Stimulated activated CD4-positive, alpha-beta T cell treated with anti-CD3 and anti-CD28 coated beads, TNF-alpha, amount 100 ng/mL, for 24 hours (primary cell): ENCODE measurements at regions not wholly inside any gene's neighbourhood (a gene's known extent, or its start where the extent isn't known, plus 50 kb on each side); places are given as distances from the start of the nearest gene placed in this dataset.
"Not testable (repeated sequence)": the region's sequence is repeated elsewhere in the genome, so short reads cannot be mapped to it uniquely, and the experiment has no call there.

ENCODE experiments used
- DNase-seq, 3 experiments: peaks; one replicate each; pipeline ENCODE4 v3.0.0-alpha.2; 2020; ENCODE audit warnings: low read depth in 3 of 3

- DNase-seq = no peak
Measured at GRCh38 chr20:48381353-48382120, 446.3 kb downstream of the PREX1 start.

- no peak for DNase-seq
Measured at GRCh38 chr20:48380661-48381060, 447.1 kb downstream of the PREX1 start.

GRCh38 chr20:48378976-48379675 lies 448.7 kb downstream of the PREX1 start:
- no peak for DNase-seq

GRCh38 chr20:48377940-48378339 lies 449.9 kb downstream of the PREX1 start:
- no peak for DNase-seq

- DNase-seq = no peak
Measured at GRCh38 chr20:48375804-48376203, 452.0 kb downstream of the PREX1 start.

GRCh38 chr20:48374991-48375595 lies 452.7 kb downstream of the PREX1 start:
- no peak for DNase-seq

- DNase-seq = not testable (repeated sequence)
Measured at GRCh38 chr20:48374031-48374907, 453.5 kb downstream of the PREX1 start.

- no peak for DNase-seq
Measured at GRCh38 chr20:48373555-48373934, 454.3 kb downstream of the PREX1 start.

GRCh38 chr20:48372851-48373554 lies 454.8 kb downstream of the PREX1 start:
- not testable (repeated sequence) for DNase-seq

GRCh38 chr20:48371211-48371610 lies 456.6 kb downstream of the PREX1 start:
- DNase-seq = no peak

GRCh38 chr20:48368580-48369021 lies 459.2 kb downstream of the PREX1 start:
- not testable (repeated sequence) for DNase-seq

- not testable (repeated sequence) for DNase-seq
Measured at GRCh38 chr20:48367541-48368358, 460.0 kb downstream of the PREX1 start.

GRCh38 chr20:48366230-48366629 lies 461.6 kb downstream of the PREX1 start:
- no peak for DNase-seq

- no peak for DNase-seq
Measured at GRCh38 chr20:48364688-48365421, 462.9 kb downstream of the PREX1 start.

- DNase-seq = no peak
Measured at GRCh38 chr20:48364055-48364454, 463.7 kb downstream of the PREX1 start.

GRCh38 chr20:48360342-48360975 lies 467.3 kb downstream of the PREX1 start:
- no peak for DNase-seq

GRCh38 chr20:48359692-48360341 lies 468.0 kb downstream of the PREX1 start:
- no peak for DNase-seq

- DNase-seq = not testable (repeated sequence)
Measured at GRCh38 chr20:48359055-48359390, 468.8 kb downstream of the PREX1 start.
